K562 (cell line): ENCODE measurements at regions not wholly inside any gene's neighbourhood (a gene's known extent, or its start where the extent isn't known, plus 50 kb on each side); places are given as distances from the start of the nearest gene placed in this dataset.

ENCODE experiments used
- CREB1 ChIP-seq, 2 experiments: sonication (generic) in 1 of 2; formaldehyde crosslinking in 1 of 2; IDR thresholded peaks; 2 replicates each; pipeline versions ENCODE4 v1.6.1 to v1.8.0; 2012 to 2022; ENCODE audit warnings: inconsistent platforms in 1 of 2, mild to moderate bottlenecking in 1 of 2, missing genetic modification reagents in 1 of 2, moderate library complexity in 1 of 2
- IRF2 ChIP-seq: sonication (generic); formaldehyde crosslinking; IDR thresholded peaks from 2 replicates; pipeline ENCODE4 v1.8.1; 2022; ENCODE audit warnings: mild to moderate bottlenecking, missing genetic modification reagents
- NCOA1 ChIP-seq: fragments of 450-650 bp; IDR thresholded peaks from 2 replicates; pipeline ENCODE4 v1.6.1; 2016; ENCODE audit warnings: low read depth
- ZFP30 ChIP-seq: fragments of 250-450 bp; sonication (Bioruptor Pico); IDR thresholded peaks from 2 replicates; pipeline ENCODE4 v1.8.0; 2022; ENCODE audit warnings: moderate library complexity, mild to moderate bottlenecking, inconsistent platforms, borderline replicate concordance
- TF ChIP-seq, protein P1 (sequence below), 2 experiments: fragments of 450-650 bp in 1 of 2; sonication (generic) in 1 of 2; formaldehyde crosslinking in 1 of 2; IDR thresholded peaks; 2 replicates each; pipeline versions ENCODE4 v1.7.1 to v1.9.0; 2016 to 2022; ENCODE audit warnings: inconsistent platforms in 1 of 2, mild to moderate bottlenecking in 1 of 2, missing genetic modification reagents in 1 of 2
- TF ChIP-seq, protein P2 (sequence below): fragments of 250-450 bp; sonication (Bioruptor Pico); IDR thresholded peaks from 2 replicates; pipeline ENCODE4 v1.5.0; 2021; ENCODE audit warnings: mild to moderate bottlenecking, moderate library complexity
- TF ChIP-seq, protein P3 (sequence below), 3 experiments: IDR thresholded peaks in 2 of 3; conservative IDR thresholded peaks in 1 of 3; 2 replicates each; pipeline ENCODE4 v1.5.1; 2011 to 2012; ENCODE audit warnings: low read length in 3 of 3, mild to moderate bottlenecking in 3 of 3, control low read depth in 2 of 3, improper control_type of control experiment in 1 of 3, inconsistent platforms in 1 of 3, low read depth in 1 of 3, mixed read lengths in 1 of 3, moderate library complexity in 1 of 3; ENCODE audit not compliant: insufficient read depth in 2 of 3
- TF ChIP-seq, protein P4 (sequence below): fragments of 450-650 bp; IDR thresholded peaks from 2 replicates; pipeline ENCODE4 v1.6.1; 2016; ENCODE audit warnings: low read depth, mild to moderate bottlenecking, moderate library complexity

DNA sequence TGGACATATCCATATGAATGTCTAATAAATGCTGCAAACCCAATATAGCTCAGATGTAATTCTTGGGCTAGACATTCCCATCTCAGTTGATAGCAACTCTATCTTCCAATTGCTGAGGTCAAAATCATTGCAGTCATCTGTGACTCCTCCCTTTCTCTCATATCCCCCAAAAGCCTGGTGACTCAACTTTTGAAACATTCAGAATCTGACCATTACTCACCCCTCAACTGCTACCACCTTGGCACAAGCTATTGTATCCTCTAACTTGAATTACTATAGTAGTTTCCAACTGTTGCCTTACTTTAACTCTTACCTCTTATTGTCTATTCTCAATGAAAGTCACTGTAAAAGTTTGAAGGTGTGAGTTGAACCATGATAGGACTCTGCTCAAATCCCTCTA, 600.1 kb upstream of the RGMB start (continued):
- TF ChIP-seq, protein P1, sequence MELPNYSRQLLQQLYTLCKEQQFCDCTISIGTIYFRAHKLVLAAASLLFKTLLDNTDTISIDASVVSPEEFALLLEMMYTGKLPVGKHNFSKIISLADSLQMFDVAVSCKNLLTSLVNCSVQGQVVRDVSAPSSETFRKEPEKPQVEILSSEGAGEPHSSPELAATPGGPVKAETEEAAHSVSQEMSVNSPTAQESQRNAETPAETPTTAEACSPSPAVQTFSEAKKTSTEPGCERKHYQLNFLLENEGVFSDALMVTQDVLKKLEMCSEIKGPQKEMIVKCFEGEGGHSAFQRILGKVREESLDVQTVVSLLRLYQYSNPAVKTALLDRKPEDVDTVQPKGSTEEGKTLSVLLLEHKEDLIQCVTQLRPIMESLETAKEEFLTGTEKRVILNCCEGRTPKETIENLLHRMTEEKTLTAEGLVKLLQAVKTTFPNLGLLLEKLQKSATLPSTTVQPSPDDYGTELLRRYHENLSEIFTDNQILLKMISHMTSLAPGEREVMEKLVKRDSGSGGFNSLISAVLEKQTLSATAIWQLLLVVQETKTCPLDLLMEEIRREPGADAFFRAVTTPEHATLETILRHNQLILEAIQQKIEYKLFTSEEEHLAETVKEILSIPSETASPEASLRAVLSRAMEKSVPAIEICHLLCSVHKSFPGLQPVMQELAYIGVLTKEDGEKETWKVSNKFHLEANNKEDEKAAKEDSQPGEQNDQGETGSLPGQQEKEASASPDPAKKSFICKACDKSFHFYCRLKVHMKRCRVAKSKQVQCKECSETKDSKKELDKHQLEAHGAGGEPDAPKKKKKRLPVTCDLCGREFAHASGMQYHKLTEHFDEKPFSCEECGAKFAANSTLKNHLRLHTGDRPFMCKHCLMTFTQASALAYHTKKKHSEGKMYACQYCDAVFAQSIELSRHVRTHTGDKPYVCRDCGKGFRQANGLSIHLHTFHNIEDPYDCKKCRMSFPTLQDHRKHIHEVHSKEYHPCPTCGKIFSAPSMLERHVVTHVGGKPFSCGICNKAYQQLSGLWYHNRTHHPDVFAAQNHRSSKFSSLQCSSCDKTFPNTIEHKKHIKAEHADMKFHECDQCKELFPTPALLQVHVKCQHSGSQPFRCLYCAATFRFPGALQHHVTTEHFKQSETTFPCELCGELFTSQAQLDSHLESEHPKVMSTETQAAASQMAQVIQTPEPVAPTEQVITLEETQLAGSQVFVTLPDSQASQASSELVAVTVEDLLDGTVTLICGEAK (IDR thresholded peaks at IDR 0.05) = no peak
- TF ChIP-seq, protein P1 (CRISPR knock-in tag; IDR thresholded peaks at IDR 0.05) = no peak
- TF ChIP-seq, protein P2, sequence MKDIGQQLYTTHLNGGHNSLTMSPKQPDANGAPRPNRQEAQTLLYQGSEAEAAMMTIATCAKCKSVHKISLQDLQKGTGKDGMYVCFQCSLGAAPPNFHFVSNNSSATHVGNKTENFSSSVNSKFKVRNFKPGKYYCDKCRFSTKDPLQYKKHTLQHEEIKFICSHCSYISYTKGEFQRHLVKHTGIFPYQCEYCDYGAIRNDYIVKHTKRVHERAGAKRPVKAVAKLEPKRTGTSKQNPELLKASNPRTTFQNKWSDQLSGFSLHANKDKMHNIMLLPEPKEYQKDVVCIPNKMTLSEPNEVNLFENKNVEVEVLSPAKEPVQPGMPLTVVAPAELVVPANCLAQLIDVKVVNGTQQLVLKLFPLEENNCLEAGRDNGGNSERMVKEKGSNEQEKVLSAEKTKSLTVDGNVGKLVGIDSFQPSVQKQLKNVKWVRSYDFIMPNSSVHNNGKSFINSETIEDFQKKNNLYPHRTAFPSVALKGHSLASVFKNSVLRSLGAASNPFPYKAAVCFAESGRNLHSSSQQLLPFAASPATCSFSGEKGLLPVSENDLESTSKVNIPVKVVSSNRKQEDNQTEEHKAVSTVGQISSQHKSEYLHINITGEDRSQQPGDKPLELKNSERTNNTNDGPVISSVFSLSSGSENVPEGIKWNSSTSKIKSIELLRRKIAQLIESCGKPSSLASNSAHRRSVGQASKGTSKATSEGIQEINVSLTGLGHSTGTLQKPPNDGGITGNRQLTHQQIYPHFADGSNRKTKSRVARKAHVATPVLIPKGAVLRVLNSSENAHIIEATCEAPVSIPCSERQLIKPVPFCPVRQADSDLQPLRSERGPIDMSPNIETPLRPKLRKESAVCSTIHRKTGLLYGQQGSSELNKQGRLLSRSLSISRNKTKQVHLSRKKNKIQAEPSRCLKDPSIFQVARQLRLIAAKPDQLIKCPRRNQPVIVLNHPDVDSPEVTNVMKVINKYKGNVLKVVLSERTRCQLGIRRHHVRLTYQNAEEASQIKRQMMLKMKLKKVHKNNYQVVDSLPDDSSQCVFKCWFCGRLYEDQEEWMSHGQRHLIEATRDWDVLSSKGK (CRISPR knock-in tag) = no peak
- TF ChIP-seq NCOA1 (no peak), CREB1 (IDR thresholded peaks at IDR 0.05) (no peak), CREB1 (CRISPR knock-in tag; IDR thresholded peaks at IDR 0.05) (no peak), ZFP30 (CRISPR knock-in tag) (no peak), IRF2 (CRISPR knock-in tag) (no peak)
- TF ChIP-seq, protein P3, sequence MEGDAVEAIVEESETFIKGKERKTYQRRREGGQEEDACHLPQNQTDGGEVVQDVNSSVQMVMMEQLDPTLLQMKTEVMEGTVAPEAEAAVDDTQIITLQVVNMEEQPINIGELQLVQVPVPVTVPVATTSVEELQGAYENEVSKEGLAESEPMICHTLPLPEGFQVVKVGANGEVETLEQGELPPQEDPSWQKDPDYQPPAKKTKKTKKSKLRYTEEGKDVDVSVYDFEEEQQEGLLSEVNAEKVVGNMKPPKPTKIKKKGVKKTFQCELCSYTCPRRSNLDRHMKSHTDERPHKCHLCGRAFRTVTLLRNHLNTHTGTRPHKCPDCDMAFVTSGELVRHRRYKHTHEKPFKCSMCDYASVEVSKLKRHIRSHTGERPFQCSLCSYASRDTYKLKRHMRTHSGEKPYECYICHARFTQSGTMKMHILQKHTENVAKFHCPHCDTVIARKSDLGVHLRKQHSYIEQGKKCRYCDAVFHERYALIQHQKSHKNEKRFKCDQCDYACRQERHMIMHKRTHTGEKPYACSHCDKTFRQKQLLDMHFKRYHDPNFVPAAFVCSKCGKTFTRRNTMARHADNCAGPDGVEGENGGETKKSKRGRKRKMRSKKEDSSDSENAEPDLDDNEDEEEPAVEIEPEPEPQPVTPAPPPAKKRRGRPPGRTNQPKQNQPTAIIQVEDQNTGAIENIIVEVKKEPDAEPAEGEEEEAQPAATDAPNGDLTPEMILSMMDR (IDR thresholded peaks at IDR 0.05 in 2 of 3, conservative IDR thresholded peaks at IDR 0.05 in 1 of 3; ENCODE audit: insufficient read depth in 2 of 3, low read depth in 1 of 3, low read length in 3 of 3) = no peak
- TF ChIP-seq, protein P4, sequence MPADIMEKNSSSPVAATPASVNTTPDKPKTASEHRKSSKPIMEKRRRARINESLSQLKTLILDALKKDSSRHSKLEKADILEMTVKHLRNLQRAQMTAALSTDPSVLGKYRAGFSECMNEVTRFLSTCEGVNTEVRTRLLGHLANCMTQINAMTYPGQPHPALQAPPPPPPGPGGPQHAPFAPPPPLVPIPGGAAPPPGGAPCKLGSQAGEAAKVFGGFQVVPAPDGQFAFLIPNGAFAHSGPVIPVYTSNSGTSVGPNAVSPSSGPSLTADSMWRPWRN = no peak
